ENCODE measurements at regions not wholly inside any gene's neighbourhood (a gene's known extent, or its start where the extent isn't known, plus 50 kb on each side); places are given as distances from the start of the nearest gene placed in this dataset.

DNA sequence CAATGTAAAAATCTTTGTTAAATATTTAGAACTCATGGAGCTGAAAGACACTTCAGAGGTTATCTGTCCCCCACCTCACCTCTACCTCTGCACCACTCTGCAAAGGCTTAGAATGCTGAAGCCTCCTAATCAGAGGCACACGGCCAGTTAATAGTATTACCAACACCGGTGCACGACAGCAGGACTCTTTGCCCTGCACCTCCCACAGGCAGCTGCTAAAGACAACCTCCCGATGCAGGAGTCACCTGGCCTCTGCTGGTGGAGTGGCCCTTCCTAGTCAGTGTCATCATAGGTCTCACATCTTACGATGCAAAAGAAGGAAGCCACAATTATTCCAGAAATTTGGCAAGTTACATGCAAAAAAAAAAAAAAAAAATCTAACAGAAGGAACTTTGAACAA is 66.6 kb upstream of the MGMT start:
- TF ChIP-seq, protein P1, sequence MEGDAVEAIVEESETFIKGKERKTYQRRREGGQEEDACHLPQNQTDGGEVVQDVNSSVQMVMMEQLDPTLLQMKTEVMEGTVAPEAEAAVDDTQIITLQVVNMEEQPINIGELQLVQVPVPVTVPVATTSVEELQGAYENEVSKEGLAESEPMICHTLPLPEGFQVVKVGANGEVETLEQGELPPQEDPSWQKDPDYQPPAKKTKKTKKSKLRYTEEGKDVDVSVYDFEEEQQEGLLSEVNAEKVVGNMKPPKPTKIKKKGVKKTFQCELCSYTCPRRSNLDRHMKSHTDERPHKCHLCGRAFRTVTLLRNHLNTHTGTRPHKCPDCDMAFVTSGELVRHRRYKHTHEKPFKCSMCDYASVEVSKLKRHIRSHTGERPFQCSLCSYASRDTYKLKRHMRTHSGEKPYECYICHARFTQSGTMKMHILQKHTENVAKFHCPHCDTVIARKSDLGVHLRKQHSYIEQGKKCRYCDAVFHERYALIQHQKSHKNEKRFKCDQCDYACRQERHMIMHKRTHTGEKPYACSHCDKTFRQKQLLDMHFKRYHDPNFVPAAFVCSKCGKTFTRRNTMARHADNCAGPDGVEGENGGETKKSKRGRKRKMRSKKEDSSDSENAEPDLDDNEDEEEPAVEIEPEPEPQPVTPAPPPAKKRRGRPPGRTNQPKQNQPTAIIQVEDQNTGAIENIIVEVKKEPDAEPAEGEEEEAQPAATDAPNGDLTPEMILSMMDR (IDR thresholded peaks at IDR 0.05): no peak
- TF ChIP-seq POLR2A (IDR thresholded peaks at IDR 0.05): no peak

Data from ovary (tissue), 3 donors.